HEK293 (cell line): ENCODE measurements at regions not wholly inside any gene's neighbourhood (a gene's known extent, or its start where the extent isn't known, plus 50 kb on each side); places are given as distances from the start of the nearest gene placed in this dataset.

Source experiments
- CTCF ChIA-PET: fragments of 350-600 bp; formaldehyde crosslinking; extraction: SDS; loops from one replicate; lab custom pipeline; 2021; ENCODE audit warnings: antibody characterized with exemption; lab: Yijun Ruan, JAX
- POLR2A ChIA-PET: fragments of 300-600 bp; formaldehyde crosslinking; extraction: SDS; loops from one replicate; lab custom pipeline; 2020; ENCODE audit warnings: antibody characterized with exemption, inconsistent platforms; lab: Yijun Ruan, JAX
- H3K27ac ChIP-seq: fragments of 200-500 bp; sonication (Bioruptor generic); 2 replicates; pipeline ENCODE4 v1.5.1; 2014; ENCODE audit warnings: low read depth, low read length, control low read depth, inconsistent platforms; ENCODE audit errors: extremely low read depth
- H3K36me3 ChIP-seq, 2 experiments: fragments of 200-500 bp in 1 of 2; sonication (Bioruptor generic) in 1 of 2; 1 replicate in 1 of 2; 2 replicates in 1 of 2; pipeline ENCODE4 v1.5.1; 2014 to 2017; ENCODE audit warnings: inconsistent platforms in 2 of 2, low read length in 2 of 2; ENCODE audit not compliant: control insufficient read depth in 2 of 2, insufficient read depth in 1 of 2
- H3K4me1 ChIP-seq: fragments of 200-500 bp; sonication (Bioruptor generic); 2 replicates; pipeline ENCODE4 v1.5.1; 2014; ENCODE audit warnings: mild to moderate bottlenecking, low read length, inconsistent platforms; ENCODE audit not compliant: control insufficient read depth, insufficient read depth
- H3K4me3 ChIP-seq: 2 replicates; pipeline ENCODE4 v1.5.1; 2011; ENCODE audit warnings: low read depth, mild to moderate bottlenecking, control low read depth, low read length, moderate library complexity
- H3K9me3 ChIP-seq: fragments of 200-500 bp; sonication (Bioruptor generic); 2 replicates; pipeline ENCODE4 v1.5.1; 2014; ENCODE audit warnings: low read depth, low read length, inconsistent platforms; ENCODE audit not compliant: control insufficient read depth, insufficient read depth
- BCL11A ChIP-seq: fragments of 450-650 bp; formaldehyde crosslinking; IDR thresholded peaks from 2 replicates; pipeline ENCODE4 v1.5.1; 2016; ENCODE audit warnings: low read depth, missing biosample characterization, missing genetic modification characterization
- HOXC10 ChIP-seq: sonication (generic); formaldehyde crosslinking; IDR thresholded peaks from 2 replicates; pipeline ENCODE4 v1.8.1; 2023; ENCODE audit warnings: mild to moderate bottlenecking, missing genetic modification reagents
- KLF1 ChIP-seq: fragments of 450-650 bp; formaldehyde crosslinking; IDR thresholded peaks from 2 replicates; pipeline ENCODE4 v1.5.1; 2016; ENCODE audit warnings: missing biosample characterization, missing genetic modification characterization
- PRDM2 ChIP-seq: fragments of 450-650 bp; formaldehyde crosslinking; IDR thresholded peaks from 2 replicates; pipeline ENCODE4 v1.5.1; 2016; ENCODE audit warnings: missing biosample characterization, missing genetic modification characterization, borderline replicate concordance
- ZBTB11 ChIP-seq: fragments of 450-650 bp; formaldehyde crosslinking; conservative IDR thresholded peaks from 2 replicates; pipeline ENCODE4 v1.5.1; 2016; ENCODE audit warnings: low read depth, missing biosample characterization, missing genetic modification characterization
- ZBTB44 ChIP-seq: fragments of 450-650 bp; IDR thresholded peaks from 2 replicates; pipeline ENCODE4 v1.5.1; 2018; ENCODE audit warnings: missing biosample characterization, mild to moderate bottlenecking, missing genetic modification characterization
- ZFP3 ChIP-seq: fragments of 450-650 bp; formaldehyde crosslinking; IDR thresholded peaks from 2 replicates; pipeline ENCODE4 v1.5.1; 2016; ENCODE audit warnings: low read depth, missing biosample characterization, missing genetic modification characterization
- ZNF140 ChIP-seq: fragments of 450-650 bp; formaldehyde crosslinking; IDR thresholded peaks from 2 replicates; pipeline ENCODE4 v1.5.1; 2016; ENCODE audit warnings: missing biosample characterization, missing genetic modification characterization
- ZNF211 ChIP-seq: fragments of 450-650 bp; formaldehyde crosslinking; IDR thresholded peaks from 2 replicates; pipeline ENCODE4 v1.5.1; 2016; ENCODE audit warnings: low read depth, missing biosample characterization, missing genetic modification characterization
- ZNF221 ChIP-seq: fragments of 450-650 bp; formaldehyde crosslinking; IDR thresholded peaks from 2 replicates; pipeline ENCODE4 v1.5.1; 2017; ENCODE audit warnings: missing biosample characterization, missing genetic modification characterization, borderline replicate concordance
- ZNF24 ChIP-seq: fragments of 450-650 bp; formaldehyde crosslinking; IDR thresholded peaks from 2 replicates; pipeline ENCODE4 v1.5.1; 2016; ENCODE audit warnings: missing biosample characterization, missing genetic modification characterization
- ZNF362 ChIP-seq: fragments of 450-650 bp; formaldehyde crosslinking; IDR thresholded peaks from 2 replicates; pipeline ENCODE4 v1.5.1; 2016; ENCODE audit warnings: missing biosample characterization, missing genetic modification characterization
- ZNF398 ChIP-seq: fragments of 450-650 bp; formaldehyde crosslinking; IDR thresholded peaks from 2 replicates; pipeline ENCODE4 v1.5.1; 2017; ENCODE audit warnings: missing biosample characterization, missing genetic modification characterization
- ZNF549 ChIP-seq: fragments of 450-650 bp; IDR thresholded peaks from 2 replicates; pipeline ENCODE4 v1.5.1; 2018; ENCODE audit warnings: missing biosample characterization, missing genetic modification characterization, mild to moderate bottlenecking, inconsistent platforms, moderate library complexity
- ZNF571 ChIP-seq: fragments of 450-650 bp; formaldehyde crosslinking; IDR thresholded peaks from 2 replicates; pipeline ENCODE4 v1.5.0; 2017; ENCODE audit warnings: missing biosample characterization, missing genetic modification characterization
- ZNF600 ChIP-seq: fragments of 450-650 bp; formaldehyde crosslinking; IDR thresholded peaks from 2 replicates; pipeline ENCODE4 v1.5.1; 2016; ENCODE audit warnings: missing biosample characterization, missing genetic modification characterization
- ZNF621 ChIP-seq: fragments of 450-650 bp; formaldehyde crosslinking; IDR thresholded peaks from 2 replicates; pipeline ENCODE4 v1.5.1; 2017; ENCODE audit warnings: missing biosample characterization, missing genetic modification characterization

- H3K4me1 ChIP-seq = no peaks in the 10 kb centered on the region
- POLR2A ChIA-PET = no interaction called here
- no peak overlapping the region for H3K4me3 ChIP-seq
- no peak overlapping the region for H3K27ac ChIP-seq
- H3K9me3 ChIP-seq = no peaks in the 10 kb centered on the region
- TF ChIP-seq ZNF362 (tag by site-specific recombination) (no peak), ZNF571 (no peak), ZNF140 (tag by site-specific recombination) (no peak), ZBTB11 (tag by site-specific recombination) (no peak), ZNF221 (tag by site-specific recombination) (no peak), ZNF621 (tag by site-specific recombination) (no peak), ZNF549 (tag by site-specific recombination) (no peak), ZNF398 (tag by site-specific recombination) (no peak), ZFP3 (no peak), BCL11A (tag by site-specific recombination) (no peak), ZNF24 (tag by site-specific recombination) (no peak), ZNF211 (no peak)
- H3K36me3 ChIP-seq = no peaks in the 10 kb centered on the region
- CTCF ChIA-PET = no interaction called here
These were observed 149.0 kb downstream of the TMEM161B start for GRCh38 chr5:88119535-88120125.

- ChIA-PET POLR2A (no interaction called here), CTCF (no interaction called here)
- no peak overlapping the region for H3K4me3 ChIP-seq
- H3K9me3 ChIP-seq = no peaks in the 10 kb centered on the region
- H3K27ac ChIP-seq = no peak overlapping the region
- H3K4me1 ChIP-seq = no peaks in the 10 kb centered on the region
- H3K36me3 ChIP-seq = no peaks in the 10 kb centered on the region
- TF ChIP-seq ZNF600 (tag by site-specific recombination) (no peak), ZBTB44 (tag by site-specific recombination) (no peak), ZBTB11 (tag by site-specific recombination) (no peak), PRDM2 (tag by site-specific recombination) (no peak), KLF1 (tag by site-specific recombination) (no peak), HOXC10 (CRISPR knock-in tag) (no peak)
These were observed 150.5 kb downstream of the TMEM161B start for GRCh38 chr5:88118179-88118578.
